AG04450 (cell line): ENCODE measurements at regions not wholly inside any gene's neighbourhood (a gene's known extent, or its start where the extent isn't known, plus 50 kb on each side); places are given as distances from the start of the nearest gene placed in this dataset.

Experiments used
- CTCF ChIA-PET: fragments of 300-600, 350-600 bp; formaldehyde crosslinking; extraction: SDS; loops from one replicate; lab custom pipeline; 2022; ENCODE audit warnings: antibody characterized with exemption, inconsistent platforms; lab: Charles Lee
- POLR2A ChIA-PET: fragments of 350-600 bp; formaldehyde crosslinking; extraction: SDS; loops from one replicate; lab custom pipeline; 2021; ENCODE audit warnings: antibody characterized with exemption, inconsistent platforms; lab: Yijun Ruan, JAX
- DNase-seq: peaks from one replicate; pipeline ENCODE4 v3.0.0-alpha.2; 2011; ENCODE audit warnings: low read depth, low spot score
- H3K27ac ChIP-seq: one replicate; pipeline ENCODE4 v1.5.1; 2012; ENCODE audit warnings: low read depth, low read length, control low read depth
- H3K27me3 ChIP-seq: one replicate; pipeline ENCODE4 v1.6.0; 2012; ENCODE audit warnings: low read length; ENCODE audit not compliant: control insufficient read depth, insufficient read depth
- H3K4me3 ChIP-seq: 2 replicates; pipeline ENCODE4 v1.5.1; 2011; ENCODE audit warnings: mild to moderate bottlenecking, low read depth, low read length, control low read depth
- H3K9me3 ChIP-seq: 2 replicates; pipeline ENCODE4 v1.5.1; 2012; ENCODE audit warnings: low read length; ENCODE audit not compliant: control insufficient read depth, insufficient read depth
- TF ChIP-seq, protein P1 (sequence below): IDR thresholded peaks from 2 replicates; pipeline ENCODE4 v1.5.1; 2011; ENCODE audit warnings: low read depth, low read length, control low read depth, inconsistent platforms

GRCh38 chr6:134626086-134626485 is 308.2 kb upstream of the SGK1 start:
- no peak overlapping the region for H3K27ac ChIP-seq
- DNase-seq = no peak
- H3K4me3 ChIP-seq = no peak overlapping the region
- POLR2A ChIA-PET = no interaction called here
- TF ChIP-seq, protein P1, sequence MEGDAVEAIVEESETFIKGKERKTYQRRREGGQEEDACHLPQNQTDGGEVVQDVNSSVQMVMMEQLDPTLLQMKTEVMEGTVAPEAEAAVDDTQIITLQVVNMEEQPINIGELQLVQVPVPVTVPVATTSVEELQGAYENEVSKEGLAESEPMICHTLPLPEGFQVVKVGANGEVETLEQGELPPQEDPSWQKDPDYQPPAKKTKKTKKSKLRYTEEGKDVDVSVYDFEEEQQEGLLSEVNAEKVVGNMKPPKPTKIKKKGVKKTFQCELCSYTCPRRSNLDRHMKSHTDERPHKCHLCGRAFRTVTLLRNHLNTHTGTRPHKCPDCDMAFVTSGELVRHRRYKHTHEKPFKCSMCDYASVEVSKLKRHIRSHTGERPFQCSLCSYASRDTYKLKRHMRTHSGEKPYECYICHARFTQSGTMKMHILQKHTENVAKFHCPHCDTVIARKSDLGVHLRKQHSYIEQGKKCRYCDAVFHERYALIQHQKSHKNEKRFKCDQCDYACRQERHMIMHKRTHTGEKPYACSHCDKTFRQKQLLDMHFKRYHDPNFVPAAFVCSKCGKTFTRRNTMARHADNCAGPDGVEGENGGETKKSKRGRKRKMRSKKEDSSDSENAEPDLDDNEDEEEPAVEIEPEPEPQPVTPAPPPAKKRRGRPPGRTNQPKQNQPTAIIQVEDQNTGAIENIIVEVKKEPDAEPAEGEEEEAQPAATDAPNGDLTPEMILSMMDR = no peak
- H3K27me3 ChIP-seq = peaks cover 4% of the 10 kb centered on the region
- CTCF ChIA-PET = no interaction called here
- no peaks in the 10 kb centered on the region for H3K9me3 ChIP-seq

GRCh38 chr6:134624781-134625180 is 306.9 kb upstream of the SGK1 start:
- H3K4me3 ChIP-seq = no peak overlapping the region
- H3K9me3 ChIP-seq = no peaks in the 10 kb centered on the region
- ChIA-PET CTCF (interaction anchor here (2.7 kb wide), 1 partner anchor 15 kb away, joined by 8 read pairs; no protein-coding TSS in a partner anchor), POLR2A (no interaction called here)
- H3K27ac ChIP-seq = no peak overlapping the region
- TF ChIP-seq, protein P1 = no peak
- no peak for DNase-seq
- H3K27me3 ChIP-seq = peaks cover 4% of the 10 kb centered on the region

GRCh38 chr6:134623401-134623800 is 305.5 kb upstream of the SGK1 start:
- Histone ChIP-seq H3K9me3 (no peaks in the 10 kb centered on the region), H3K27me3 (peaks cover 4% of the 10 kb centered on the region), H3K27ac (no peak overlapping the region), H3K4me3 (no peak overlapping the region)
- TF ChIP-seq, protein P1 = no peak
- CTCF ChIA-PET = interaction anchor here (0.7 to 2.7 kb wide), 2 partner anchors 16 to 317 kb away, joined by 3 to 8 read pairs; no protein-coding TSS in a partner anchor
- DNase-seq = no peak
- POLR2A ChIA-PET = no interaction called here

DNA sequence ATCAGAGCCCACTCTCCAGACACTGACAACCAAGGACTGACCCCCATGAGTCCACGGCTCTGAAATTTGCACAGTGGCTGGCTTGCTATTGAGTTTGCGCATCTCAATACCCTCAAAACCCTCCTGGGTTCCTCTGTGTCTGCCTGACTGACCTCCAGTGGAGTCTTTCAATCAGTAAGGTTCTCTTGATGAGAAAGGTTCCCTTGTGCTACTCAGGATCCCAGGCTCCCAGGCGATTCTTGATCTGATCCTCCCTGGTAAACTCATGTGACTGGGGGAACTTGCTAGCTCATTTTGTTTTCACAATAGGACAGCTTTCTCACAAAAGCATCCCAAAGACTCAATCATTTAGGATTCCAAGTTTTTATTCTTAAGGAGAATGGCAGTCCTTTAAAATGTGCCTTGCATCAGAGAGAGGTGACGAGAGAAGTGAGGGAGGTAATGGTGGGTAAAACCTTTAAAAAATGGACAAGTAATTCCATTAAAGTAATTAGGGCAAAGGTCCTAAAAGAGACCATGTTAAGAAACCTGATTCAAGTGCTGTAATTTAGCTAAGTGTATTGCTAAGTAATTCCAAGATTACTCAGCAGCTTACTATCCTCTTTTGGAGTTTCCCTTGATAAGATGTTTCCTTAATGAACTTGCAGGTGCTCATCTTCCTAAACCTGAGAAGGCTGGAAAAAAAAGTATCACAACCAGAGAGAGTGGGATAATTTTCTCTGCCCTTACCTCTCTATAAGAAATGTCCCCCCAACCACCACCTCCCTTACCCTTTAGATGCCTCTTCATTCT is 304.7 kb upstream of the SGK1 start:
- Histone ChIP-seq H3K27ac (no peak overlapping the region), H3K9me3 (no peaks in the 10 kb centered on the region), H3K4me3 (no peak overlapping the region), H3K27me3 (peaks cover 4% of the 10 kb centered on the region)
- DNase-seq = no peak
- CTCF ChIA-PET = interaction anchor here (0.7 to 2.7 kb wide), 5 partner anchors 17 to 445 kb away, joined by 3 to 8 read pairs (median 4); partner anchors contain the start of gene SGK1
- POLR2A ChIA-PET = no interaction called here
- TF ChIP-seq, protein P1 = no peak

- TF ChIP-seq, protein P1 = no peak
- Histone ChIP-seq H3K9me3 (no peaks in the 10 kb centered on the region), H3K27me3 (peaks cover 4% of the 10 kb centered on the region), H3K27ac (no peak overlapping the region), H3K4me3 (no peak overlapping the region)
- CTCF ChIA-PET = interaction anchor here (0.8 to 2.7 kb wide), 4 partner anchors 18 to 444 kb away, joined by 3 to 8 read pairs (median 4); no protein-coding TSS in a partner anchor
- POLR2A ChIA-PET = no interaction called here
- DNase-seq = no peak
These were observed 303.9 kb upstream of the SGK1 start for GRCh38 chr6:134621858-134622257.
